ACHN (cell line): ENCODE measurements at regions not wholly inside any gene's neighbourhood (a gene's known extent, or its start where the extent isn't known, plus 50 kb on each side); places are given as distances from the start of the nearest gene placed in this dataset.
"Not testable (repeated sequence)": the region's sequence is repeated elsewhere in the genome, so short reads cannot be mapped to it uniquely, and the experiment has no call there.

Experiments used
- DNase-seq: peaks from one replicate; pipeline ENCODE4 v3.0.0-alpha.2; 2015
- in situ Hi-C: cut with HindIII; loops from 2 replicates; pipeline ENCODE4 v1.10.0; 2017; ENCODE audit warnings: low sequenced_read_pairs, low pct_ligation_motif_present, low pct_unique_long_range_greater_than_20kb

DNA sequence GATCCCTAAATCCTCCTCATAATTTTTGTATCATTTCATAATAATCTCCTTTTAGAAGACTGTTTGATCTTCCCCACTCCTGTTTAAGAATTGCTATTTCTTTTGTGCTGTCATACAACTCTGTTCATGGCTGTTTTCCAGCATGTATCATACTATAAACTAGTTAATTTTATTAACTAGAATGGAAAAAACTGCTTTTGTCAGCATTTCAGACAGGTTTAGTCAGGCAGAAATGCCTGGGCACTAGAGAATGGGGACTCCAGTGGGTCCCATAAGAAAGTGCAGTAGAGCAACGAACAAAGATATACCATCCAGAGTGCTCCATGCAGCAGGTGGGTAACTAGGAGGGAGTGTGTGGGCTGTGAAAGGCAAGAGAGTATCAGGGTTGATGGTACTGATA, 523.9 kb downstream of the PLOD2 start:
- DNase-seq = no peak
- in situ Hi-C loops = no loop called here

DNA sequence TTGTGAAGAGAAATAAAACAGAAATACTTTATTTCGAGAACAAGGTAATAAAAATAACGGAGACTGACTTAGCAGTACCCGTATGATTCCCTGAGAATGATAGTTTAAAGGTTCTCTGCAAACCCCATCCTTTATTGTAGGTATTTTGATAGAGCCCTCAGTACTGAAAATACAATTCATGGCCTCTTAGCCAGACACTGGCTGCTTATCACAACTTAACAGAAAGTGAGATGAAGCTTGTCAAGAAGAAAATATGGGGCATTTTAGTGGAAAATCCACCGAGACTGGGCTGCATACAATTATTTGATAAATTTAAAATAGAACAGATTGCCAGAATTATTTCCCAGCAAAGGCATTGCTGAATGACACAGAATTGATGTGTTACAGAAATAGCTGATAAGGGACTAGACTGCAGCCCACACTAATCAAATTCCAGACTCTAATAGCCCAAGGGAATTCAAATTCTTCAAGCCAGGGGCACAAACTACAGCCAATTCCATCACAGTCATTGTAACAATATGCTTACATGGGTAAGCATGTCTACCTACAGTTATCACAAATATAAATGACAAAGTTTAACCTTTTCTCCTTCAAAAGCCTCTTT, 521.9 kb downstream of the PLOD2 start:
- no peak for DNase-seq
- in situ Hi-C loops = no loop called here

DNA sequence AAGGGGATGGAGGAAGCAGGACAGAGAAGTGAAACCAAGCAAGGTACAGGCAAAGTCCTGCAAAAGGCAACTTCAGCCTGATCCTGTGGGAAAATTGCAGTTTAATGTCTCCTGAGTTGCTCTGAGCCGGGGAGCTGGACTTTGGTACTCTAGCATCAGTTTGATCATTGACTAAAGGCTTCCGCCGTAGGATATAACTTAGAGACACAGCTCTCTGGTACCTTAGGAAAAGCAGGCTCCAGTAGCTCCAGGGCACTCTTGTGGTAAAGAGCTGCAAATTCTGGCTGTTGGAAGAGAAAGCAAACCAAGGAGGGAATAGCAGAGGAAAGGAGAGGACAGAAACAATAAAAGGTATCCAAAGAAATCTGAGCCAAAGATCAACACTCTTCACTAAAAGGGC, 521.1 kb downstream of the PLOD2 start:
- no peak for DNase-seq
- in situ Hi-C loops = no loop called here

DNA sequence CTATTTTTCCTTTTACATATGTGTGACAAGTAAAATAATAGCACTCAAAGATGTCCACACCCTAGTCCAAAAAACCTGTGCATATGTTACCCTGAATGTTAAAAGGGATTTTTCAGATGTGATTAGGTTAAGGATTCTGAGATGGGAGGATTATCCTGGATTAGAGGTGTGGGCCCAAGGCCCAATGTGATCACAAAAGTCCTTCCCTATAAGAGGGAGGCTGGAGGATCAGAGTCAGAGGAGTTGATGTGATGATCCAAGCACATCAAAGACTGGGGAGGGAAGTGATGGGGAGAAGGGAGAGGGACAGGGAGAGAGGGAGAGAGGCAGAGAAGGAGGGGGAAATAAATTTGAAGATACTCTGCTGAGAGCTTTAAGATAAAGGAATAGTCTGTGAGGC, 512.6 kb downstream of the PLOD2 start:
- in situ Hi-C loops = no loop called here
- no peak for DNase-seq

DNA sequence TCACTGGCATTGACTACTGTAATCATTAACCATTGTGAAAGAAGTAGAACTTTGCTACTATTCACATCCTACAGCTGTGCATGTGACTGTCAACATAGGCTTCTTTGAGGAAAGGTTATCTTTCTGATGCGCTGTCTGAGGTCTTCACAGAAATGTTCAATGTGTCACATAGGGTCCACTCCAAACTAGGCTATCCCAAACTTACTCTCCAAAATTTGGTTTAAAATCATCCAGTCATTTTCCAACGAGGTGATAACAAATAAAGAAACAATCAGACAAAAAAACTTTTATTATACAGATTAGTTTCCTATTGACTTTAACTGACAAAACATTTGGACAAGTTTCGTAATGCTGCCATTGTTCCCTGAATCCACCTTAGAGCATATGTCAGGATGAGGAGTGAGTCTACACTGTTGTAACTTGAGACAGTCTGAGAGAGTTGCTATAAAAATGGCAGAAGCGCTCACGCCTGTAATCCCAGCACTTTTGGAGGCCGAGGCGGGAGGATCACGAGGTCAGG, 511.6 kb downstream of the PLOD2 start:
- in situ Hi-C loops = no loop called here
- DNase-seq = no peak

DNA sequence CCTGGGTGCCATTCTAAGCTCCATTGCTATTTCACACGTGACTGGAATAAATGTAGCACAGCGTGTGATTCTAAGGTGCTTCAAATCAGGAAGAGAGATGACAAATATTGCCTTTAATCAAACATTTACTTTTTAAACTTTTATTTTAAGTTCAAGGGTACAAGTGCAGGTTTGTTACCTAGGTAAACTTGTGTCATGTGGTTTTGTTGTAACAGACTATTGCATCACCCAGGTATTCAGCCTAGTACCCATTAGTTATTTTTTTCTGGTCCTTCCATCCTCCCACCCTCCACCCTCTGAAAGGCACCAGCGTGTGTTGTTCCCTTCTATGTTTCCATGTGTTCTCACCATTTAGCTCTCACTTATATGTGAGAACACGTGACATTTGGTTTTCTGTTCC, 510.8 kb downstream of the PLOD2 start:
- in situ Hi-C loops = no loop called here
- no peak for DNase-seq

DNA sequence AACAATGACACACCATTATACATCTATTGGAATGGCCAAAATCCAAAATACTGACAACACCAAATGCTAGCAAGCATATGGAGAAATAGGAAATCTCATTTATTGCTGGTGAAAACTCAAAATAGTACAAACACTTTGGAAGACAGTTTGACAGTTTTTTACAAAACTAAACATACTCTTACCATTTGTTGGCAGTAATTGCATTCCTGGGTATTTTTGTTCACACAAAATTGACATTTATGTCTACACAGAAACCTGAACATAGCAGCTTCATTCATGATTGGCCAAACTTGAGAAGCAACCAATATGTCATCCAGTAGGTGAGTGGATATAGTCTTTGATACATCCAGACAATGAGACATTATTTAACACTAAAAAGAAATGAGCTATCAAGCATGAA, 489.9 kb downstream of the PLOD2 start:
- in situ Hi-C loops = no loop called here
- DNase-seq = no peak

DNA sequence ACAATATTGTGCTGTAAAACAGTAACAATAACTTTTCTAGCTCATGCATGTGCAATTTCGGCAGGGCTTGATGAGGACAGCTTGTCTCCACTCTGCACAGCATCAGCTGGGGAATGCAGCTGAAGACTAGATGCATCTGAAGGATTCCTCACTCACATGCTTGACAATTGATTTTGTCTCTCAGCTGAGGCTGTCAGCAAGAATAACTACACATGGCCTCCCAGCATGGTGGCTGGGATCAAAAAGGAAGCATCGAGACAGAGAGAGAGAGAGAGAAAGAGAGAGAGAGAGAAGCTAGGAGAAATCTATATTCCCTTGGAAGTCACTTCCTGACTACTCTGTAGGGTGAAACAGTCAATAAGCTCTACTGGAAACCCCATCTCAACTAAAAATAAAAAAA, 487.1 kb downstream of the PLOD2 start:
- in situ Hi-C loops = no loop called here
- DNase-seq = no peak

DNA sequence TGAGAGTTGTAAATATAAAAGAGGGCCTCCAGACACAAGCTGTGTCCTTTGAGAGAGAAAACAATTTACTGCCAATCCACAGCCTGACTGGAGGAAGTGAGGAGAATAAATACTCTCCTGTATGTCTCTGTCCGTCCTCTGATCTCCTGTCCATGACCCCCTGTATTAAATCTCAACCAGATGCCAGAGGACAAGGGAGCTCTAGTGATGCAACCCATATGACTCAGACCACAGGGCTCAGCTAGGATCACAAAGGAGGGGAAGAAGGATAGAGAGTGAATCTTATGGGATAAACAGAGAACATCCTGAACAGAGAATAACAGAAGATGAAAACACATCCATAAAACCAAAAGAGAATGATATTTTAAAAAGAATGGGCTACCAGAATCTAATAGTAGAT, 482.6 kb downstream of the PLOD2 start:
- DNase-seq = no peak
- in situ Hi-C loops = no loop called here

DNA sequence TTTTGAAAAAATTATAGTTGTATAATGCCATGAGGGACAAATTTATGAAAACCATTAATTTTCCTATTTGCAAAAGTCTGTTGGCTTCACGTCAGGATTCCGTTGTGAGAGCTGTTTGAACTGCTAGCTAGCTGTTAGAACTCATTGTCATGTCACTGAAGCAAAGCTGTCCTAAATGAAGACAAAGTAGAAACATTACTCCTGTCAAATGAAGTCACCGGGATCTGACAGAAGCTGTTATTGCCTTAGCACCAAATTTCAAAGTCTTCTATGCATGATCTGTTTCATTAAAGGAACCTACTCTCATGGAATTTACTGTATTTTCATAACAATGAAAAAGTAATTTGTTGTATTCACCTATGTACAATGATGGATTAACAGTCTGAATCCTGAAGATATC, 479.8 kb downstream of the PLOD2 start:
- in situ Hi-C loops = no loop called here
- DNase-seq = no peak

DNA sequence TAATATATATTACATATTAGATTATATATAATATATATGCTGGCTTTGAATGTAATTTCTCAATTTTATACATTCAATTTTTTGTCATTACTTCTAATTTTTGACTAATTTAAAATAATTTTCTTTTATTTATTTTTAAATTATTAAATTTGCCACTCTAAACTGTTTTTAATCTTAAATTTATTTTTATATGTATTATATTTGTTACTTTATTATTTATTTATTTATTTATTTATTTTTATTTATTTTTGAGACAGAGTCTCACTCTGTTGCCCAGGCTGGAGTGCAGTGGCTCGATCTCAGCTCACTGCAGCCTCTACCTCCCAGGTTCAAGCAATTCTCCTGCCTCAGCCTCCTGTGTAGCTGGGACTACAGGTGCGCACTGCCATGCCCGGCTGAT, 473.0 kb downstream of the PLOD2 start:
- in situ Hi-C loops, DNase-seq: not testable (repeated sequence)

DNA sequence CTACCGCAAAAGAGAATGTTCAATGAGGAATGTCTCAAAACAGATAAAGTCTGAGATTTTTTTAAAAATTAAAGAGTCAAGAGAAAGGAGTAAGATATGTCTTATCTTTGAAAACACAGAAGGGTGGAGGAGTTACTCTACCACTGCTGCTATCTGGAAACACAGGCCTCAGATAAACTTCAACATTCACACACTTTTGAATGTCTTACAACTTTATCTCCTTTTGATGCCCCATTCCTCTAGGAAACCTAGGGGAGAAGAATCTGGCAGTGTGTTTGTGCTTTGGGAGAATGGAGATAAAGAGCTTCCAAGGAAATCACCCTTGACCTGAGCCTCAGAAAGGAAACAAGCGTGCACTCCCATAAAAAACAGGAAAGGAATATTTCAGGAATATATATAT, 468.2 kb downstream of the PLOD2 start:
- DNase-seq = no peak
- in situ Hi-C loops = no loop called here

DNA sequence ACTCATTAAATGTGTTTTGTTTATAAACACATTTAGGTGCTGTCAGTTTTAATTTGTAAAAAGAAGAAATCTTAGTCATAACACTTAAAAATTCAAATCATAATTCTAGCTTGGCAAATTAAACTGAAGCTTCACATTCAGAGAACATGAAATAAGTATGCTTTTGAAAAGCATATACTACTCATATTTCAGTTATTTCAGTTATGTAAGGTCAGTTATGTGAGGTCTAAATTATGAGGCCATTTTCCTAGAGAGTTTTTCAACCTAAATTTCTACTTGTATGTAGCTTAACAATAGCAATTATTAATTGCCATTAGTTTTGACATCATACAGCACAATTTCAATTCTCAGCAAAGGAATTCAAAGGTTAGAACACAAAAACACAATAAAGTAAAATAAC, 465.0 kb downstream of the PLOD2 start:
- in situ Hi-C loops = no loop called here
- no peak for DNase-seq

DNA sequence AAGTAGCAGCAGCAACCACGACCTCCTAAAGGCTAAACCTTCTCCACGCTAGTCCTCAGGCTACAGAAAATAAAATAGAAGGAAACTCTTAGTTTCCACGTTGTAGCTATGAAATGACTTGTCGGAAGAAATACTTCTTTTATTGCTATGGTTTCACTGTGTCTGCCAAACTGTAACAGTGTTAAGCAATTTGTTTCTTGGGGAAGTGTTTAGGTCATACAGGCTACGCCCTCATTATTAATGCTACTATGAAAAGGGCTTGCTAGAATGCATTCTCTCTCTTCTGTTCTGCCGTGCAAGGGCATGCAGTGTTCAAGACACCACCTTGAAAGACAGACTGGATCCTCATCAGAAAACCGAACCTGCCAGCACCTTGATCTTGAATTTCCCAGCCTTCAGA, 462.7 kb downstream of the PLOD2 start:
- DNase-seq = no peak
- in situ Hi-C loops = no loop called here

DNA sequence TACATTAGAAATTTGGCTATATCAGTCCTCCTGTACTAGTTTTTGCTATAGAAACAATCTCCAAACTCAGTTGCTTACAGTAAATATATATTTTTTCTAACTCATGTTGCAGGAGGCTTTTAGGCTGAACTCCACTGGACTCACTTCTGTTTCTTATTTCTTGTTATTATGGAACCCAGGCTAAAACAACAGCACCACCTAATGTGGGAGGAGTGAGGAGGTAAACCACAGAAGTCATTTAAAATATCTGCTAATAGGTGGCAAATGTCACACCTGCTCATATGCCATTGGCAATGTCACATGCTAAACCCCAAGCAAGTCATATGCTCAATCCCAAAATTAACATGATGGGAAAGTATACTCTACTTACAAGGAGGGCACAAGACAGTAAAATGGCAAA, 462.2 kb downstream of the PLOD2 start:
- in situ Hi-C loops = no loop called here
- DNase-seq = no peak

DNA sequence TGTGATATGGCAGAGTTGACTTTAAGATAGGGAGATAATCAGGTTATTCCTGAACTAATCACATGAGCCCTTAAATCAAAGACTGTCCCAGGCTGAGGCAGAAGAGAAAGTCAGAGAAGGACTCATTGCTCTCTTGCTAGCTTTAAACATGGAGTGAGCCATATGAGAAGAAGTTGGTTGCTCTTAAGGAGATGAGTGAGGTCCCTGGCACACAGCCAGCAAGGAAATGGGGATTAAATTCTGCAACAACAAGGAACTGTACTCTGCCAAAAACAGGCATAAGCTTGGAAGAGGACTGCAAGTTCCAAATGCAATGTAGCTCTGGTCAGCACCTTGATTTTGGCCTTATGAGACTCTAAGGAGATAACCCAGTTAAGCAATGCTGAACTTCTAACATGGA, 457.0 kb downstream of the PLOD2 start:
- DNase-seq = no peak
- in situ Hi-C loops = no loop called here

DNA sequence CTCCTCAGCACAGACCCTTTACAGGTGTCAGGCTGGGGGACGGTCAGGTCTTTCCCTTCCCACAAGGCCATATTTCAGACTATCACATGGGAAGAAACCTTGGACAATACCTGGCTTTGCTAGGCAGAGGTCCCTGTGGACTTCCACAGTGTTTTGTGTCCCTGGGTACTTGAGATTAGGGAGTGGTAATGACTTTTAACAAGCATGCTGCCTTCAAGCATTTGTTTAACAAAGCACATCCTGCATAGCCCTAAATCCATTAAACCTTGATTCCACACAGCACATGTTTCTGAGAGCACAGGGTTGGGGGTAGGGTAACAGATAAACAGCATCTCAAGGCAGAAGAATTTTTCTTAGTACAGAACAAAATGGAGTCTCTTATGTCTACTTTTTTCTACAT, 451.2 kb downstream of the PLOD2 start:
- in situ Hi-C loops, DNase-seq: not testable (repeated sequence)

DNA sequence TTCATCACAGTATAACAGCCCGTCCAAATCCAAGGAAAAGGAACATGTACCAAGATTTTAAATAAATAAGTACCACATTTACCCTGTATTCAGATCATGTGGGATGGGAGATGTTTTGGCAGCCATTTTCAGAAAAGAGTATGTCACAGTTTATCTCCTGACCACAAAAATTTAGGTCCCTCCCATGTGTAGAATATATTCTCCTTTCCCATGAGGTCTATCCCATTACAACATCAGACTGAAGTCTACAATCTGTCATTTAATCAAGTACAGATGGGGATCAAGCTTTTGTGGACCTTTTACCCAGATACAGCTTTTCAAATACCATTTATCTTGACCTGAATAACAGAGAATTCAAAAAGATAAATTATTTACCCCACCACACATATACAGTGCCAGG, 444.5 kb downstream of the PLOD2 start:
- in situ Hi-C loops = no loop called here
- no peak for DNase-seq

DNA sequence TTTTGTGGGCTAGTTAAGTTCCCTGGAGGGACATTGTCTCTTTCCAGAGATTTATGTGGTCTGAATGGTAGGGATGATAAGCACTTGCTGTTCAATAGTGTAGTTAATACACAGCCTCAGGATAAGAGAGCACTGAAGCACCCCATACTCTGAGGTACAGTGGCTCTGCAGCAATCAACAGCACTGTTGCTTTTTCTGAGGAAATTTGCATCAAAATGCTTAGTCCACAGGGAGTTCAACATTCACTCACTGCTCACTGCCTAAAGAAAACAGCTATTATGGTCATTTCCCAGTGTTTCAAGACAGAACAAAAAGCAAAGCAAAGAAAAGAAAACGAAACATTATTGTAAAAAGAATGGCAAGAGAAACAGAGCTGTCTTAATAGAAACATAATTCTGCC, 441.9 kb downstream of the PLOD2 start:
- in situ Hi-C loops = no loop called here
- no peak for DNase-seq

DNA sequence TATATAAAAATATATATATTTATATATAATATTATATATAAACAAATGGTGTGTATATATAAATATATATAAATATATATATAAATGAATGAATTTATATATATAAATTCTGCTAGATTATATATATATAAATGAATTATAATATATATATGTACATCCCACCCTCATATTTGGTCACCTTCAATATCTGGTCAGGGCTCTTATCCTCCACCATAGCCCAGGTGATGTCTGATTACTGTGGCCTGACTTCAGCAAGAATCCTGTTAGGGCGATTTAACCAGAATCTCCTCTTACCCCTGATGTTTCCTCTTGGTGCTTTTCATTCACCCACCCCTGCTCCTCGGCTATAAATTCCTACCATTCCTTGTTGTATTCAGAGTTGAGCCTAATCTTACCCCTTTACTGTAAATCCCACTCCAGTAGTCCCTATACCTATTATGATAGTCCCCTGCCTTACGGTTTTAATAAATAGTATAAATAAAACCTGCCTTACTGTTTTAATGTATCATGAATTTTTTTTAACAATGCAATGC, 439.6 kb downstream of the PLOD2 start:
- in situ Hi-C loops = no loop called here
- DNase-seq = no peak

DNA sequence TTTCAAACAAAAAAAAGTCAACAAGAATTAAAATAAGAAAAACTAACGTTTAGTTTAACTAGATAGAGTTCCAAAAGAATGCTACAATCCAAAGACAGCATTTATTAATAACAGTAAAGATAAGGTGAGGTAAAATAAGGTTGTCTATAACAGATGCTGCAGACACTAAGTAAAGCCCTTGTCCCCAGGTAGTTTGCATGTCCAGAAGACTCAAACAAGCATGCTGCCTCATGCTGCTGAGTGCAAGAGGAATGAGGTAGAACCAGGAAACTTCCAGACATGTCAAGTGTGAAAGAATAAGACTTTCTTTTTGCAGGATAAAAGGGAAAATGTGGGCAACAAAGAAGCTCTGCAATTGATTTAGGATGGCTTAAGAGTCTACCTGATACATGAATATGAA, 439.2 kb downstream of the PLOD2 start:
- DNase-seq = no peak
- in situ Hi-C loops = no loop called here
